HG03103 (cell line): ENCODE measurements at regions not wholly inside any gene's neighbourhood (a gene's known extent, or its start where the extent isn't known, plus 50 kb on each side); places are given as distances from the start of the nearest gene placed in this dataset.

Source experiments
- ATAC-seq: cut with Tn5 transposase; IDR thresholded peaks from one replicate; pipeline ENCODE4 v1.9.1; 2021; ENCODE audit warnings: low read depth; ENCODE audit not compliant: unreplicated experiment

DNA sequence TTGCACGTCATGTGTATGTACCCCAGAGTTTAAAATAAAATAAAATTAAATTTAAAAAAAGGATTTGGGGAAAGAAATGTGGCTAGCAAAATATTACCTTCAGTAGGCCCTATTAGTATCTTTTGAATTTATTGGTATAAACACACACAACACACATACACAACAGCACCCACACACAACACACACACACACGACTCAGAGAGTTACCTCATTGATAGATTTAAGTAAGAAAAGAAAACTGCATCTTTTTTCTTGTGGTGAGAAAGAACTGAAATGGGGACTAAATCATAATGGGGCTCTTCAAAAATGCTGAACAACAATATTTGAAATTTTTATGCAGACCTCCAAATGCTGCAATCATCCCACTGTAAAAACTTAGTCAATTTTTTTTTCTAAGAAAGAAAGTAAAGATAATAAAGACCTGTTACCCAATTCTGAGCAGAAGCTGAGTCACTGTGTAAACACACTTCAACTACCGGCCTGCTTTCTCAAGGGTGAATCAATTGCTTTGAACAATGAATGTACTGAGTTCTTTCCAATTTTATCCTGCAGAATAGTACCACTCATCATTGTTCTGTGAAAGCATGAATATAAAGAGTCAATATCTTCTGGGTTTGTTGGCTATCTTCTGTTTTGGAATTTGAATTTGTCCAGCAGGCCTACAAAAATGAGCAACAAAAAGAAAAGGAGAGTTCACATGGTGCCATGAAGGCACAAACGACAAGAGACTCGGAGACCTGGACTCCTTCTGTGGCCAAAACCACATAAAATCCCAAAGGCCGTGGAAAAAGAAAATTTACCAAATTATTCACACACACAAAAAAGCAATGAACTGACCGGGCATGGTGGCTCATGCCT lies 57.9 kb upstream of the CCNG1 start:
- ATAC-seq, result no peak

DNA sequence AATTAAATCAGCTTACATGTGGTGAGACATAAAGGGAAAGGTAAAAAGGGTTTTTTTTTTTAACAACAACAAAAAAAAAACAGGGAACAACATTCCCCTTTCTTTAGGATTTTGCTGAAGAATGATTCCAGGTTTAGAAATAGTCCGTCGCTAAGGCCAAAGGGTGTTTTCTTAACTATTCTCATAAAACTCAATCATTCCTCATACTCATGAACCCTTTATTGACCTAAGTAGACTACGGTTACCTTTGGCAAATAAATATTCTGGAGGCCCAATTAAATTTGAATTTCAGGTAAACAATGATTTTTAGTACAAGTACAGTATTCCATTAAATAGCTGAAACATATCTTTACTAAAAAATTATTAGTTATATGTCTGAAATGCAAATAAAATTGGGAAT lies 55.6 kb upstream of the CCNG1 start:
- ATAC-seq, result no peak

GRCh38 chr5:163383754-163384153 lies 53.6 kb upstream of the CCNG1 start:
- no peak for ATAC-seq

DNA sequence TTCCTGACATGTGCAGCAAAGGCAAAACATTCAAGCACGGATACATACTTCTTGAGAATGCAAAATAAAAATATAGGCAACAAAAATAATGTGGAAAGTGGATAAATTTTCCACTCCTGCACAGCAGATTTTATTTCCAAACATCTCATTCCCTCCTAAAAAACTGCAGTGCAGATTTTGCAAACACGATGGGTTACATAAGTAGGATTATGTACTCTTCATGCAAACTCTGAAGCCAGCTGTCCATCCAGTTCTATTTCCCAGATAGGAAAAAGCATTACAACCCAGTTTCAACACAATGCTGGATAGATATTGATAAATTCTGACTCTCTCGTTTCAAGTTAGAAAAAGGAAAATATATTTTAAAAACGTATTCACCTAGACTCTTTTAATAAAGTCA lies 52.7 kb upstream of the CCNG1 start:
- ATAC-seq, result no peak

- no peak for ATAC-seq
Observed at GRCh38 chr5:163385271-163385670, 52.1 kb upstream of the CCNG1 start.

- no peak for ATAC-seq
Observed at GRCh38 chr5:163385824-163386223, 51.6 kb upstream of the CCNG1 start.

DNA sequence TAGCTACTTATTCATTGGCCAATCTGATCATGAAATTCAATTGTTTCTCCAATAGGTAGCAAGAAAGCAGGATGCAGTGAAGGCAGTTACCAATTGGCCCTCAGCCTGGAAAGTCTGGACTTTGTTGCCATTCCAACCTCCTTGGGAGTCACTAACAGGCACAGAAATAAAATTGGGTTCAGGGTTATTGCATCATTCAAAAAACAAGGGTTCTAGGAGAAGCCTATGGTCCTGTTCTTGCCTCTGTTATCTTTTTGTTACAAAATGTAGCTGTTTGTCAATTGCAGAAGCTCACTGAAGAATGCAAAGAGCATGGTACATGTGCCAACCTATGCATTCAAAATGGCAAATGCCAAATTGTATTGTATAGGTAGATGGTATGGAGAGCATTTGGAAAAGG lies 51.0 kb upstream of the CCNG1 start:
- ATAC-seq, result no peak

- no peak for ATAC-seq
Observed at GRCh38 chr5:163387589-163388343, 49.6 kb upstream of the CCNG1 start.
